ENCODE measurements at regions not wholly inside any gene's neighbourhood (a gene's known extent, or its start where the extent isn't known, plus 50 kb on each side); places are given as distances from the start of the nearest gene placed in this dataset.

- Histone ChIP-seq H4K20me1 (ENCODE audit: insufficient read depth, low read length) (no peaks in the 10 kb centered on the region), H3K4me2 (ENCODE audit: low read length) (no peak overlapping the region), H3K27me3 (ENCODE audit: low read depth, low read length) (no peaks in the 10 kb centered on the region), H3K4me3 (ENCODE audit: low read length) (no peak overlapping the region), H3K36me3 (replicated peaks; ENCODE audit: low read depth, low read length) (no peaks in the 10 kb centered on the region), H3K4me1 (ENCODE audit: low read length) (no peaks in the 10 kb centered on the region), H2AFZ (ENCODE audit: low read depth, low read length) (no peak overlapping the region), H3K27ac (ENCODE audit: low read length) (no peak overlapping the region), H3K9ac (ENCODE audit: low read length) (no peak overlapping the region), H3K9me3 (ENCODE audit: insufficient read depth, low read length) (no peaks in the 10 kb centered on the region), H3K79me2 (ENCODE audit: low read length) (no peaks in the 10 kb centered on the region)
- TF ChIP-seq EZH2phosphoT487 (IDR thresholded peaks at IDR 0.05; ENCODE audit: low read depth) (no peak), CTCF (IDR thresholded peaks at IDR 0.05; ENCODE audit: low read depth, low read length) (no peak)
Observed at GRCh38 chr2:139162957-139163356, 382.8 kb upstream of the NXPH2 start.

- Histone ChIP-seq H3K4me2 (ENCODE audit: low read length) (no peak overlapping the region), H3K9ac (ENCODE audit: low read length) (no peak overlapping the region)
- TF ChIP-seq CTCF (IDR thresholded peaks at IDR 0.05; ENCODE audit: low read depth, low read length) (no peak), EZH2phosphoT487 (IDR thresholded peaks at IDR 0.05; ENCODE audit: low read depth) (no peak)
Observed at GRCh38 chr2:139162456-139162855, 382.3 kb upstream of the NXPH2 start.

GRCh38 chr2:139160836-139161235 is 380.6 kb upstream of the NXPH2 start:
- H3K79me2 ChIP-seq (ENCODE audit: low read length), result no peaks in the 10 kb centered on the region
- H3K9me3 ChIP-seq (ENCODE audit: insufficient read depth, low read length), result no peaks in the 10 kb centered on the region
- no peak overlapping the region for H3K27ac ChIP-seq (ENCODE audit: low read length)
- H4K20me1 ChIP-seq (ENCODE audit: insufficient read depth, low read length), result no peaks in the 10 kb centered on the region
- no peak overlapping the region for H3K4me3 ChIP-seq (ENCODE audit: low read length)
- H3K4me2 ChIP-seq (ENCODE audit: low read length), result no peak overlapping the region
- H3K36me3 ChIP-seq (replicated peaks; ENCODE audit: low read depth, low read length), result no peaks in the 10 kb centered on the region
- no peak overlapping the region for H3K9ac ChIP-seq (ENCODE audit: low read length)
- no peak overlapping the region for H2AFZ ChIP-seq (ENCODE audit: low read depth, low read length)
- H3K4me1 ChIP-seq (ENCODE audit: low read length), result no peaks in the 10 kb centered on the region
- H3K27me3 ChIP-seq (ENCODE audit: low read depth, low read length), result no peaks in the 10 kb centered on the region
- no peak for TF ChIP-seq EZH2phosphoT487 (IDR thresholded peaks at IDR 0.05; ENCODE audit: low read depth)
- no peak for TF ChIP-seq CTCF (IDR thresholded peaks at IDR 0.05; ENCODE audit: low read depth, low read length)

More at GRCh38 chr2:139162456-139162855, 382.3 kb upstream of the NXPH2 start:
- H3K36me3 ChIP-seq (replicated peaks; ENCODE audit: low read depth, low read length), result no peaks in the 10 kb centered on the region
- H3K79me2 ChIP-seq (ENCODE audit: low read length), result no peaks in the 10 kb centered on the region
- H3K4me1 ChIP-seq (ENCODE audit: low read length), result no peaks in the 10 kb centered on the region
- no peaks in the 10 kb centered on the region for H4K20me1 ChIP-seq (ENCODE audit: insufficient read depth, low read length)
- no peak overlapping the region for H3K27ac ChIP-seq (ENCODE audit: low read length)
- no peaks in the 10 kb centered on the region for H3K27me3 ChIP-seq (ENCODE audit: low read depth, low read length)
- H3K4me3 ChIP-seq (ENCODE audit: low read length), result no peak overlapping the region
- no peaks in the 10 kb centered on the region for H3K9me3 ChIP-seq (ENCODE audit: insufficient read depth, low read length)
- H2AFZ ChIP-seq (ENCODE audit: low read depth, low read length), result no peak overlapping the region

GRCh38 chr2:139159177-139159576 is 379.0 kb upstream of the NXPH2 start:
- Histone ChIP-seq H4K20me1 (ENCODE audit: insufficient read depth, low read length) (no peaks in the 10 kb centered on the region), H3K27ac (ENCODE audit: low read length) (no peak overlapping the region), H2AFZ (ENCODE audit: low read depth, low read length) (no peak overlapping the region), H3K36me3 (replicated peaks; ENCODE audit: low read depth, low read length) (no peaks in the 10 kb centered on the region), H3K27me3 (ENCODE audit: low read depth, low read length) (no peaks in the 10 kb centered on the region), H3K79me2 (ENCODE audit: low read length) (no peaks in the 10 kb centered on the region), H3K9me3 (ENCODE audit: insufficient read depth, low read length) (no peaks in the 10 kb centered on the region), H3K4me1 (ENCODE audit: low read length) (no peaks in the 10 kb centered on the region), H3K4me3 (ENCODE audit: low read length) (no peak overlapping the region), H3K4me2 (ENCODE audit: low read length) (no peak overlapping the region), H3K9ac (ENCODE audit: low read length) (no peak overlapping the region)
- TF ChIP-seq CTCF (IDR thresholded peaks at IDR 0.05; ENCODE audit: low read depth, low read length) (no peak), EZH2phosphoT487 (IDR thresholded peaks at IDR 0.05; ENCODE audit: low read depth) (no peak)

All from OCI-LY3 (cell line).